Nephron (organoid): ENCODE measurements at regions not wholly inside any gene's neighbourhood (a gene's known extent, or its start where the extent isn't known, plus 50 kb on each side); places are given as distances from the start of the nearest gene placed in this dataset.
"Not testable (repeated sequence)": the region's sequence is repeated elsewhere in the genome, so short reads cannot be mapped to it uniquely, and the experiment has no call there.

Experiments
- H3K27ac Mint-ChIP-seq, 3 experiments: 2 replicates each; pipeline ENCODE4 v1.8.0; 2020; ENCODE audit warnings: mixed read lengths in 3 of 3, mild to moderate bottlenecking in 2 of 3, moderate library complexity in 1 of 3
- H3K27me3 Mint-ChIP-seq: 2 replicates; pipeline ENCODE4 v1.8.0; 2021; ENCODE audit warnings: low read depth, mild to moderate bottlenecking, moderate library complexity, mixed read lengths
- H3K36me3 Mint-ChIP-seq: 2 replicates; pipeline ENCODE4 v1.8.0; 2020; ENCODE audit warnings: low read depth, mixed read lengths
- H3K4me1 Mint-ChIP-seq: 2 replicates; pipeline ENCODE4 v1.8.0; 2020; ENCODE audit warnings: mixed read lengths
- H3K4me3 Mint-ChIP-seq, 3 experiments: 2 replicates each; pipeline ENCODE4 v1.8.0; 2020; ENCODE audit warnings: mild to moderate bottlenecking in 3 of 3, mixed read lengths in 3 of 3, moderate library complexity in 2 of 3
- H3K9me3 Mint-ChIP-seq: 2 replicates; pipeline ENCODE4 v1.8.0; 2020; ENCODE audit warnings: mixed read lengths
- TF ChIP-seq, protein P1 (sequence below), 3 experiments: fragments of 200-600 bp; sonication (generic); IDR thresholded peaks; one replicate each; pipeline ENCODE4 v1.5.0; 2021; ENCODE audit warnings: antibody characterized with exemption in 3 of 3; ENCODE audit not compliant: unreplicated experiment in 3 of 3

DNA sequence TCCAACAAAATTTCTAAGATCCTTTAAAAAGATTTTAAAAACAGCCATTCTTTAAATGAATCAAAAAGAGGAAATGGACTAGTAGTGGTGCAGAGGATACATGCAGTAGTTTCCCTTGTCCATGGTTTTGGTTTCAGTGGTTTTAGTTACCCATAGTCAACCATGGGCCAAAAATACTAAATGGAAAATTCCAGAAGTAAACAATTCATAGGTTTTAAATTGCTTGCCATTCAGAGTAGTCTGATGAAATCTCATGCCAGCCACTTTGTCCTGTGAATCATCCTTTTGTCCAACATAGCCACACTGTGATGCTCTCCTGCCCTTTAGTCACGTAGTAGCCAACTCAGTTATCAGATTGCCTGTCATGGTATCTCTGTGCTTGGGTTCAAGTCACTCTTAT, 286.1 kb downstream of the ANXA1 start:
- Mint-ChIP-seq H3K36me3 (no peaks in the 10 kb centered on the region), H3K4me1 (no peaks in the 10 kb centered on the region), H3K27me3 (no peaks in the 10 kb centered on the region), H3K9me3 (no peaks in the 10 kb centered on the region), H3K4me3 (no peak overlapping the region), H3K27ac (no peak overlapping the region)
- TF ChIP-seq, protein P1, sequence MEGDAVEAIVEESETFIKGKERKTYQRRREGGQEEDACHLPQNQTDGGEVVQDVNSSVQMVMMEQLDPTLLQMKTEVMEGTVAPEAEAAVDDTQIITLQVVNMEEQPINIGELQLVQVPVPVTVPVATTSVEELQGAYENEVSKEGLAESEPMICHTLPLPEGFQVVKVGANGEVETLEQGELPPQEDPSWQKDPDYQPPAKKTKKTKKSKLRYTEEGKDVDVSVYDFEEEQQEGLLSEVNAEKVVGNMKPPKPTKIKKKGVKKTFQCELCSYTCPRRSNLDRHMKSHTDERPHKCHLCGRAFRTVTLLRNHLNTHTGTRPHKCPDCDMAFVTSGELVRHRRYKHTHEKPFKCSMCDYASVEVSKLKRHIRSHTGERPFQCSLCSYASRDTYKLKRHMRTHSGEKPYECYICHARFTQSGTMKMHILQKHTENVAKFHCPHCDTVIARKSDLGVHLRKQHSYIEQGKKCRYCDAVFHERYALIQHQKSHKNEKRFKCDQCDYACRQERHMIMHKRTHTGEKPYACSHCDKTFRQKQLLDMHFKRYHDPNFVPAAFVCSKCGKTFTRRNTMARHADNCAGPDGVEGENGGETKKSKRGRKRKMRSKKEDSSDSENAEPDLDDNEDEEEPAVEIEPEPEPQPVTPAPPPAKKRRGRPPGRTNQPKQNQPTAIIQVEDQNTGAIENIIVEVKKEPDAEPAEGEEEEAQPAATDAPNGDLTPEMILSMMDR (IDR thresholded peaks at IDR 0.05; ENCODE audit: unreplicated experiment in 3 of 3): no peak

DNA sequence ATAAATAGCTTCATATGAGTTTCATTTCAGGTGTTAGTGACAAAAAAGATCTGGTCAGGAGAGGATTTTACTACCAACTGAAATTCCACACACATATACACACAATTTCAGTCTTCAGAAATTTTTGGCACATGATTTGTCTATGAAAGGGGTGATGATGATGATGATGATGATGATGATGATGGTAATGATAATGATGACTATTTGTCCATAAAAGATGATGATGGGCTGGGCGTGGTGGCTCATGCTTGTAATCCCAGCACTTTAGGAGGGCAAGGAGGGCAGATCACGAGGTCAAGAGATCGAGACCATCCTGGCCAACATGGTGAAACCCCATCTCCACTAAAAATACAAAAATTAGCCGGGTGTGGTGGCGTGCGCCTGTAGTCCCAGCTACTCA, 288.2 kb downstream of the ANXA1 start:
- H3K36me3 Mint-ChIP-seq, H3K27me3 Mint-ChIP-seq, H3K4me1 Mint-ChIP-seq, H3K4me3 Mint-ChIP-seq, H3K27ac Mint-ChIP-seq, H3K9me3 Mint-ChIP-seq: not testable (repeated sequence)

DNA sequence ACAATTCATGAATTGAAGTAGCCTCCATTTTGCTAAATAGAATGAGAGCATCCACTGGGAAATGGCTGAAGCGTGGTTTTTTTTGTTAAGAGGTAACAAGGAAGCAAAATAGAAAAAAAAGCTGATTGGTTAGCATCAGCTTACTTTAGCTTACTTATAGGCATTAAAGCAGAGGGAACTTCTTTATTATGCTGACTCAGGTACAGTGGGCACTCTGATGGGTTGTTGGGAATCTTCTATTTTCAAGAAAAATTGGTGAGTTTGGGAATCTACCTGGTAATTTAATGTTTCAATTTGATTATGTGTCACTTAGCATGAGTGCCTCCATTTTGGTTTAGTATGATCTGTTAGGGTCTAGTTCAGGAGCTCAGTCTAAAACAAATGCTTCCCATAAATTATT, 289.6 kb downstream of the ANXA1 start:
- Mint-ChIP-seq H3K27me3 (no peaks in the 10 kb centered on the region), H3K36me3 (no peaks in the 10 kb centered on the region), H3K9me3 (no peaks in the 10 kb centered on the region), H3K27ac (no peak overlapping the region), H3K4me1 (peaks cover 7% of the 10 kb centered on the region), H3K4me3 (no peak overlapping the region)
- TF ChIP-seq, protein P1 (IDR thresholded peaks at IDR 0.05; ENCODE audit: unreplicated experiment in 3 of 3): no peak

DNA sequence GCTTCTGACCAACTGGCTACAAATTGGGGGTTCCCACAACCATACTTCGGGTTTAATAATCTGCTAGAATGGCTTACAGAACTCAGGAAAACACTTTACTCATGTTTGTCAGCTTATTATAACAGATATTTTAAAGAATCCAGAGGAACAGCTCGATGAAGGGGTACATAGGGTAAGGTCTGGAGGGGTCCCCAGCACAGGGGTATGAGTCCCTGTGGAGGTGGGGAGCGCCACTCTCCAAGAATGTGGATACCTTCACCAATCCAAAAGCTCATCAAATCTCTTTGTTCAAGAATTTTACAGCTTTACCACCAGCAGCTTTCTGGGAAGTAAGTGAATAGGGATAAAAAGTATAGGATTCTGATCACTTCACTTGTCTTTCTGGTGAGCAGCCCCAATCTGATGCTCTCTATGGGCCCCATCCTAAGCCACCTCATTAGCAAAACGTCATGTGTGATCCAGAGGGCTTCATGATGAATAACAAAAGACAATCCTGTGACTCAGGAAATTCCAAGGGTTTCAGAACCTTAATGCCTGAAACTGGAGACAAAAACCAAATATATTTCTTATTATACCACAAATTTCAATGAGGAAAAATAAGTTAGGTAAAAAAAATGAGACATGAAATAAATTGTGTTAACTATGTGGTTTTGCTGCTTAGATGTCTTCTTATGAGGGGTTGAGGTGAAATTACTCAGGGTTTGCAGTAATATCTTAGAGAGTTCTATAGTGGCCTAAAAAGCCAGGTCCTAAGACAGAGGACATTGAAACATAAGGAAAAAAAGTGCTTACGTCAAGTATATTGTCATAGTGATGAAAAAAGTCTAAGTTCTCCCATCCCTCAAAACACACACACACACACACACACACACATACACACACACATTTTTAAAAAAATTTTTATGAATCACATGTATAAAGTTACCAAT, 290.5 kb downstream of the ANXA1 start:
- TF ChIP-seq, protein P1 (IDR thresholded peaks at IDR 0.05; ENCODE audit: unreplicated experiment in 3 of 3): no peak
- Mint-ChIP-seq H3K36me3 (no peaks in the 10 kb centered on the region), H3K9me3 (no peaks in the 10 kb centered on the region), H3K4me3 (no peak overlapping the region), H3K27ac (no peak overlapping the region), H3K4me1 (peaks cover 7% of the 10 kb centered on the region), H3K27me3 (no peaks in the 10 kb centered on the region)

DNA sequence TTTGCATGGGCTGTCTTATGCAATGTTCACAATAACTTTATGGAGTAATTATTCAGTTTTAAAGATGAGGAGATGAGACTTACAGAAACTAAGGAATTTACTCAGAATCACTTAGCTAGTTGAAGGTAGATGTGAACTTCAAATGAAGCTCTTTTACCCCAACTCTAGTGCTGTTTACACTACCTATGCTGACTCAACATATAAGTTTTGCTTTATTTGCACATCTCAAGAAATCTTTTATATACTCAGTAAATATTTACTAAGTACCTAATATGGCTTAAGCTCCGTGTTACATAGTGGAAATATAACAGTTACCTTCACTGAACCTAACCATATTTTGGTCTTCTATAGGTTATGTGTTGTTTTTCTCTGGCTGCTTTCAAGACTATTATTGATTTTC, 293.2 kb downstream of the ANXA1 start:
- no peak overlapping the region for H3K4me3 Mint-ChIP-seq
- TF ChIP-seq, protein P1 (IDR thresholded peaks at IDR 0.05; ENCODE audit: unreplicated experiment in 3 of 3): no peak
- H3K36me3 Mint-ChIP-seq: no peaks in the 10 kb centered on the region
- no peaks in the 10 kb centered on the region for H3K9me3 Mint-ChIP-seq
- peak overlapping the region in 1 of 3 experiments; percentile 78 for H3K27ac Mint-ChIP-seq
- peaks cover 7% of the 10 kb centered on the region for H3K4me1 Mint-ChIP-seq
- H3K27me3 Mint-ChIP-seq: no peaks in the 10 kb centered on the region

DNA sequence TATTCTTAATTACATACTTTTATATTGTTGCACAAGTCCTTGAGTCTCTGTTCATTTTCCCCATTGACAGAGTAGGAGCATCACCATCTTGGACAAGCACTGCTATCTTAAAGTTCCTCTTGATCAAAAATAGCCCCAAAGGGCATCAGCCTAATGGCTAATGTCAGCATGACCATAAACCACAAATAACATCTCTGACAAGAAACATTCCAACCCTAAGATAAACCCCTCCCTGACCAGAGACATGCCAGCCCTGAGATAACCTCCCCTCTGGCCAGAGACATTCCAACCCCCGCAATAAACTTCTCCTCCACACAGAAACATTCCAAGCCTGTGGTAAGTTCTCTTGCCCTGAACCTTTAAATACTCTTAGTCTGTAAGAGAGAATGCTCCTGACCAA, 293.7 kb downstream of the ANXA1 start:
- peak overlapping the region in 2 of 3 experiments; percentile 42 to 78 for H3K27ac Mint-ChIP-seq
- not testable (repeated sequence) for H3K9me3 Mint-ChIP-seq, H3K36me3 Mint-ChIP-seq, H3K4me3 Mint-ChIP-seq, H3K4me1 Mint-ChIP-seq, H3K27me3 Mint-ChIP-seq

DNA sequence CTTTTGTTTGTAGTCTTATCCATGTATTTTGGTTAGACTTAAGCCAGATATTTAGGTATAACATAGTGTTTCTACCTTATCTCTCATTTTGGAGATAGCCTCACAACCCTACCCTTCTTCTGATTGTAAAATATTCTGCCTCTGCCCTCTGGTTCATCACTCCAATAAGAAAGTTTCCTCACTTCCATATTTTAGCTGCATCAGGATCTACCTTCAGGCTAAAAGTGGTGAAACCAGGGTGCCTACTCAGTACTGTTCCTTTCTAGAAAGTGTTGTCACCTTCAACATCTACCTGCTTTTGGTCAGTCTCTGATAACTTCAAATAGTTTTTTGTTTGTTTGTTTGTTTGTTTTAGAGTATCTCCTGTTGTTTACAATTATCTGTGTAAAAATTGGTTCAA, 294.6 kb downstream of the ANXA1 start:
- no peaks in the 10 kb centered on the region for H3K27me3 Mint-ChIP-seq

More for the DNA sequence above, 294.6 kb downstream of the ANXA1 start:
- TF ChIP-seq, protein P1 (IDR thresholded peaks at IDR 0.05; ENCODE audit: unreplicated experiment in 3 of 3): no peak
- Mint-ChIP-seq H3K4me3 (no peak overlapping the region), H3K4me1 (peaks cover 7% of the 10 kb centered on the region), H3K27ac (peak overlapping the region in 1 of 3 experiments; percentile 53), H3K9me3 (no peaks in the 10 kb centered on the region), H3K36me3 (no peaks in the 10 kb centered on the region)
